HUDEP-2 (cell line): ENCODE measurements at regions not wholly inside any gene's neighbourhood (a gene's known extent, or its start where the extent isn't known, plus 50 kb on each side); places are given as distances from the start of the nearest gene placed in this dataset.

Source experiments
- DNase-seq, 76 experiments: peaks; one replicate each; lab custom pipeline; 2025; ENCODE audit not compliant: unreplicated experiment in 76 of 76; lab: John Stamatoyannopoulos, UW

- DNase-seq: no peak
These were observed 239.2 kb downstream of the HS3ST3A1 start for GRCh38 chr17:13362341-13363122.

DNA sequence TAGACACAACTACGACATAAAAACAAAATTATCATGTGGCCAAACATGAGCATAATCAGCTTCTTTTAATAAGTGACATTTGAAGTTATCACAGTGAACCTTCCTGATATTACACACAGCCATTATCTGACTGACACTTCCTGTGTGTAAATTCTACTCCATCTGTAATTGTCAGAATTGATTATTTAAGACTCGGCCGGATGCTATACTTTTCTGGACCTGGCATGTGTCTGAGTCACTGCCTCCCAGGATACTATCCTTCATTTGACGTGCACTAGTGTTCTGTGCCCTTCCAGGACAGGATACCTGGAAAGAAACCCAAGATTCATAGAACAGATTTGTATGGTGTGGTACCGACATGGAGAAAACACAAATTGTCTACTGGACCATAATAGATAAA, 242.0 kb downstream of the HS3ST3A1 start:
- no peak for DNase-seq

GRCh38 chr17:13355054-13355453, 246.7 kb downstream of the HS3ST3A1 start:
- DNase-seq: no peak

GRCh38 chr17:13353590-13353989, 248.1 kb downstream of the HS3ST3A1 start:
- no peak for DNase-seq

- DNase-seq: no peak
These were observed 248.8 kb downstream of the HS3ST3A1 start for GRCh38 chr17:13352747-13353415.

DNA sequence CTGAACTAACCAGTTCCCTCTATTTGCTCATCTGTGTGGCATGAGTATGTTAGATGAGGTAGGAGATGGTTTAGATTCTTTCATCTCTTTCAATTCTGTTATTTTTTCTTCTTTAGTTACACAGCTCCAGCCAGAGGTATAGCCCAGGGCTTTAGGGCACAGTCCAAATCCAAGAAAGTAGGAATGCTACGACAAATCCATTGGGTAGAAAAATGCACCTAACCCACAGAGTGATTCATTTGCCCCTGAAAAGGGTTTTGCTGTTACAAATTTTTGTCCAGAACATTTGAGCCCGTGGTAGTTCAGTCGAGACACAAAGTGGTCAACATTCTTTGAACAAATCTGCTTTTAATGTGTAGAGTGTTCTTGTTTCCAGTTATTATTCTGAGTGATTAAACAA, 250.7 kb downstream of the HS3ST3A1 start:
- DNase-seq: no peak

DNA sequence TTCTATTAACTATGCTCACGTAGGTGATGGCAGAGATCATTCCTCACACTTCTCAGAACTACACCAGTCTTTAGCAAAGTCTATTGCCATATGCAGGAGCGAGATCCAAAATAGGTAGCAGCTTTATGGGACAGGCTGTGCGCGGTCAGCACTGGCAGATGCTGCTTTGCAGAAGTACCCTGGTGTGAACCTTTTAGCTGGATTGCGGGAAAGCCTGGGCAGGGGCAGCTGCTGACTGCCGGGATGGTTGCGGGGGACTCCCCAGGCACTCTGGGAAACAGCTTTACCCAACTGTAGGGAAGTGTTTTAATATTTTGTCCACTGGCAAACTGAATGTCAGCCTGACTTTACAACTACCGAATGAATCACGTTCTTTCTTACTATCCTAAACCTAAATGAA, 251.3 kb downstream of the HS3ST3A1 start:
- no peak for DNase-seq

GRCh38 chr17:13346996-13347762, 254.6 kb downstream of the HS3ST3A1 start:
- DNase-seq: no peak

DNA sequence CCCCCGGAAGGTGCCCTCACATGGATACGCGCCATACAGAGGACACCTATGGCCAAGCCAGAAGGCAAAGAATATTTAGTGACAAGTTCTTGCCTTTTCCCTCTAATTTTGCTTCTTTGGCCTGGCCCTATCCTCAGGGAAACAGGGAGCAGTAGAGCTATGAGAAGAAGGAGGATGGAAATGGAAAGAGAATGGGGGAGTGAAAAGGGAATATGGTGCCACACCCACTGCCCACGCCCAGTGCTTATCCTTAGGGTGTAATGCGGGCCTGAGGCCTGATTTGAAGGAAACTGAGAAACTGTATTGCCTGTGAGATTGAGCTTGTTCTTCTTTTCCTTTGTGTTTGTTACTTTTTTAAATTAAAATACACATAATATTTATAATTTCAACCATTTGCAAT, 255.1 kb downstream of the HS3ST3A1 start:
- DNase-seq: no peak

- DNase-seq: no peak
These were observed 255.6 kb downstream of the HS3ST3A1 start for GRCh38 chr17:13346081-13346533.

- no peak for DNase-seq
These were observed 263.3 kb downstream of the HS3ST3A1 start for GRCh38 chr17:13338421-13338820.

GRCh38 chr17:13337864-13338371, 263.8 kb downstream of the HS3ST3A1 start:
- DNase-seq: peak in 17 of 76 experiments; percentile 1 to 31 (median 10)

GRCh38 chr17:13337151-13337550, 264.6 kb downstream of the HS3ST3A1 start:
- DNase-seq: no peak

GRCh38 chr17:13334374-13334773, 267.4 kb downstream of the HS3ST3A1 start:
- no peak for DNase-seq

- no peak for DNase-seq
These were observed 268.1 kb downstream of the HS3ST3A1 start for GRCh38 chr17:13333661-13334060.

DNA sequence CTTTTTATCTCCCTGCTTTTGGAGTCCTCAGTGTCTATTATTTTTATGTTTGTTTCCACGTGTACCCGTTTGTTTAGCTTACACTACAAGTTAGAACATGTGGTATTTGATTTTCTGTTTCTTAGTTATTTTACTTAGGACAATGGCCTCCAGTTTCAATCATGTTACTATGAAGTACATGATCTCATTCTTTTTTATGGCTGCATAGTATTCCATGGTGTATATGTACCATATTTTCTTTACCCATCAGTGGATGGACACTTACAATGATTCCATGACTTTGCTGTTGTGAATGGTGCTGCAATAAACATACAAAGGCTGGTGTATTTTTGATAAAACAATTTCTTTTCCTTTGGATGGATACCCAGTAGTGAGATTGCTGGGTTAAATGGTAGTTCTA, 269.5 kb downstream of the HS3ST3A1 start:
- no peak for DNase-seq

DNA sequence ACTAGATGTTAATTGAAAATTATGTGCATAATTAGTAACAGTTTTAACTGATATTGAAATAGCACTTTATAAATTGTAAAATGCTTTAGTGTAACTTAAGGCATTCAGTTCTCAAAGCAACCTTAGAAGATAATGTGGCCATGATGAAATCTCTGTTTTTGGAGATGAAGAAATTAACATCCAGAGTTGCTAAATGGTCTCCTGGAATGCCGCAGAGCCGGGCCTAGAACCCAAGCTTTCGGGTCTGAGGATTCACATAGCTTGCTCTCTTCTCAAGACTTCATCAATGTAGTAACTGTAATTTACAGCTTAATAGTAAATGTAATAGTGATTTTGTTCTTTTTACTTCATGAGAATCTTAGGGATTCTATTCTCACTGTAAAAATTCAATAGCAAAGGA, 272.3 kb downstream of the HS3ST3A1 start:
- DNase-seq: no peak

GRCh38 chr17:13323990-13324389, 277.7 kb downstream of the HS3ST3A1 start:
- no peak for DNase-seq

- DNase-seq: no peak
These were observed 279.6 kb downstream of the HS3ST3A1 start for GRCh38 chr17:13321951-13322701.

DNA sequence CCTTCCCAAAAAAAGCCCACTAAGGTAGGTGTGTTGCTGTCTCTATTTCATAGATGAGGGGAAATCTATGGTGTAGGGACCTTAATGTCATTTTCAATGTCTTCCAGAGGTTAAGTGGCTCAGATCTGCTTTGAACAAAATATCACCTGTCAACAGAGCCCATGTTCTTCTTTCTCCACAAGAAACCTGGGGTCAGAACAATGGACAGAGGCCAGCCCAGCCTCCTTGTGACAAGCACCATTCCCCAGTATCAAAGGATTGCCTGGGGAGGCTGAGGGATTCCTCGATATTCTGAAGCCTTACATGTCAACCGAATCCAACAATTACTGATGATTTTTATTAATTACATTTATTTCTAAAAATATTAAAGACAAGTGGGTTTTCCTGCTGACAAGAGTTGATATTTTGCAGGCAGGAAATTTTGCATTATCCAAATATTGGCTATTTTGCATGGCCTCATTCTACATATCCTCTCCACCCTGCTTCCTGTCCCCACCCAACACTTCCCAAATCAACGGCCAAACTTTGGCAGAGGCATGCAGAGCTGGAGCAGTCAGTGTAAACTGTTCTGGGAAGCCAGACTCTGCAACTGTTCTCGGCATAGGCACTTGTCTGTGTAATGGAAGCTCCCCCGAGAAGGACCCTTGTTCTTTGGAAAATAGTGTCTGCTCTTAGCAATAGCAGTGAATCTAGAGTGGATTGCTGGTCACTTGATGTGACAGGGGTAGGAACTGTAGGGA, 281.5 kb downstream of the HS3ST3A1 start:
- DNase-seq: no peak
